Stimulated activated naive CD8-positive, alpha-beta T cell treated with anti-CD3 and anti-CD28 coated beads, Interleukin-15, amount 100 ng/mL, for 72 hours (primary cell): ENCODE measurements at regions not wholly inside any gene's neighbourhood (a gene's known extent, or its start where the extent isn't known, plus 50 kb on each side); places are given as distances from the start of the nearest gene placed in this dataset.
"Not testable (repeated sequence)": the region's sequence is repeated elsewhere in the genome, so short reads cannot be mapped to it uniquely, and the experiment has no call there.

Experiments
- ATAC-seq: fragments of 150-1000 bp; cut with Tn5 transposase; 2 replicates; pipeline ENCODE4 v1.10.0; 2021; ENCODE audit warnings: mild to moderate bottlenecking, moderate library complexity
- DNase-seq, 2 donors: peaks; one replicate each; pipeline ENCODE4 v3.0.0; 2021 to 2022
- H3K27ac Mint-ChIP-seq, 2 donors: one replicate each; pipeline ENCODE4 v1.8.0; 2022; ENCODE audit warnings: mild to moderate bottlenecking in 2 of 2, mixed read lengths in 2 of 2, moderate library complexity in 2 of 2
- H3K27me3 Mint-ChIP-seq: one replicate; pipeline ENCODE4 v1.8.0; 2022; ENCODE audit warnings: mixed read lengths
- H3K4me1 Mint-ChIP-seq: one replicate; pipeline ENCODE4 v1.8.0; 2022; ENCODE audit warnings: mild to moderate bottlenecking, mixed read lengths
- H3K4me3 Mint-ChIP-seq, 2 donors: one replicate each; pipeline ENCODE4 v1.8.0; 2022; ENCODE audit warnings: mild to moderate bottlenecking in 2 of 2, mixed read lengths in 2 of 2, moderate library complexity in 1 of 2
- H3K9me3 Mint-ChIP-seq, 2 donors: one replicate each; pipeline ENCODE4 v1.8.0; 2022; ENCODE audit warnings: mixed read lengths in 2 of 2

GRCh38 chr22:19596680-19597398 is 72.6 kb upstream of the CLDN5 start:
- Mint-ChIP-seq H3K27me3 (no peaks in the 10 kb centered on the region), H3K27ac (peak overlapping the region in 1 of 2 donors; percentile 60), H3K9me3 (no peaks in the 10 kb centered on the region), H3K4me3 (peak overlapping the region; percentile 70 to 72), H3K4me1 (peaks cover 41% of the 10 kb centered on the region)
- DNase-seq (no peak), ATAC-seq (peak; percentile 62)

- ATAC-seq (peak; percentile 76), DNase-seq (no peak)
- Mint-ChIP-seq H3K4me1 (peaks cover 41% of the 10 kb centered on the region), H3K27me3 (no peaks in the 10 kb centered on the region), H3K4me3 (peak overlapping the region; percentile 70 to 72), H3K27ac (peak overlapping the region; percentile 38 to 82), H3K9me3 (no peaks in the 10 kb centered on the region)
Measured at GRCh38 chr22:19597399-19597735, 73.2 kb upstream of the CLDN5 start.

DNA sequence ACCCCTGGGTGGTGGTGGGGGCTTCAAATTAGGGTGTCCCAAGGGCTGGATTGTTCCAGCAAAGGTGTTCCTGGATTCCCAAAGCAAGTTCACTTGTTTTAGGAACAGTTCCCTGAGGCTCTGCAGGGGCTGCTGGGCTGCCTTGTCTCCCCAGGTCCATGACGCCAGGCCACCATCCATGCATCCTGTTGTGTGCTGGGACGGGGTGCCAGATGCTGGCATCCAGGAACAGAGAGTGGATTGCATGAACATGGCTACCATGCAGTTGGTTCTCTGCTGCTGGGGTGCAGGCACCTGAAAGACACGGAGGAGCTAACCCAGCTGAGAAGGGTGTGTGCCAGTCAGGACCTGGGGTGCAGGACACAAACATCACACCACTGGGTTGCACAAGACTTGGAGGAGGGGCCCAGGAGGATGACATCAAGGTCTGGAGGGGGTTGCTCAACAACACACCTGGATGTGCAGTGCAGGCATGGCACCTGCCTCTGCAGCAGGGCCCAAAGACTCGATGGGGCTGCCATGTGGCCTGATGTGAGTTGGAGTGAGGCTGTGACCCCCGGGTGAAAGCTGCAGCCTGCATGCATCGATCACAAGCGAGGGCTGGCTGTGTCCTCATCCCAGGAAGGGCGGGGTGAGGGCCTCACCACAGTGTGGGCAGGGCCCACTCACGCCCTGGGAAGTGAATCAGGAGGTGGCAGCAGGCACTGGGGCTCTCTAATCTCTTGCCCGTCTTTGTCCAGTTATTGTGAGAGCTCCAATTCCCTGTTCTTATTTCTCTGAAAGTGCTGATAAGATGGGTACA is 74.0 kb upstream of the CLDN5 start:
- peak overlapping the region; percentile 30 to 63 for H3K4me3 Mint-ChIP-seq
- DNase-seq (no peak), ATAC-seq (peak; percentile 56)
- peaks cover 48% of the 10 kb centered on the region for H3K4me1 Mint-ChIP-seq
- H3K27ac Mint-ChIP-seq, result peak overlapping the region in 1 of 2 donors; percentile 54
- H3K9me3 Mint-ChIP-seq, result no peaks in the 10 kb centered on the region
- H3K27me3 Mint-ChIP-seq, result no peaks in the 10 kb centered on the region

- DNase-seq, result no peak
- Mint-ChIP-seq H3K27ac (no peak overlapping the region), H3K9me3 (no peaks in the 10 kb centered on the region), H3K27me3 (no peaks in the 10 kb centered on the region), H3K4me3 (no peak overlapping the region), H3K4me1 (peaks cover 50% of the 10 kb centered on the region)
- ATAC-seq, result no peak
Measured at GRCh38 chr22:19599004-19599403, 74.8 kb upstream of the CLDN5 start.

GRCh38 chr22:19599626-19600243 is 75.5 kb upstream of the CLDN5 start:
- no peaks in the 10 kb centered on the region for H3K27me3 Mint-ChIP-seq
- DNase-seq (no peak), ATAC-seq (no peak)
- H3K9me3 Mint-ChIP-seq, result no peaks in the 10 kb centered on the region
- H3K4me3 Mint-ChIP-seq, result no peak overlapping the region
- peaks cover 55% of the 10 kb centered on the region for H3K4me1 Mint-ChIP-seq
- no peak overlapping the region for H3K27ac Mint-ChIP-seq

- H3K27me3 Mint-ChIP-seq, H3K4me3 Mint-ChIP-seq, DNase-seq, ATAC-seq, H3K9me3 Mint-ChIP-seq: not testable (repeated sequence)
- peak overlapping the region in 1 of 2 donors; percentile 38 for H3K27ac Mint-ChIP-seq
- H3K4me1 Mint-ChIP-seq, result peaks cover 47% of the 10 kb centered on the region
Measured at GRCh38 chr22:19603346-19603745, 79.1 kb upstream of the CLDN5 start.

GRCh38 chr22:19603767-19604166 is 79.6 kb upstream of the CLDN5 start:
- peaks cover 47% of the 10 kb centered on the region for H3K4me1 Mint-ChIP-seq

GRCh38 chr22:19604711-19605268 is 80.6 kb upstream of the CLDN5 start:
- Mint-ChIP-seq H3K4me3 (no peak overlapping the region), H3K27me3 (no peaks in the 10 kb centered on the region), H3K9me3 (no peaks in the 10 kb centered on the region), H3K4me1 (peaks cover 49% of the 10 kb centered on the region), H3K27ac (no peak overlapping the region)
- ATAC-seq (no peak), DNase-seq (no peak)

More at GRCh38 chr22:19603767-19604166, 79.6 kb upstream of the CLDN5 start:
- H3K27me3 Mint-ChIP-seq, result no peaks in the 10 kb centered on the region
- no peak for ATAC-seq
- H3K9me3 Mint-ChIP-seq, result no peaks in the 10 kb centered on the region
- no peak overlapping the region for H3K4me3 Mint-ChIP-seq
- no peak for DNase-seq
- peak overlapping the region in 1 of 2 donors; percentile 14 for H3K27ac Mint-ChIP-seq

- DNase-seq (no peak), ATAC-seq (no peak)
- no peak overlapping the region for H3K27ac Mint-ChIP-seq
- H3K4me1 Mint-ChIP-seq, result peaks cover 59% of the 10 kb centered on the region
- H3K4me3 Mint-ChIP-seq, result no peak overlapping the region
- no peaks in the 10 kb centered on the region for H3K27me3 Mint-ChIP-seq
- H3K9me3 Mint-ChIP-seq, result no peaks in the 10 kb centered on the region
Measured at GRCh38 chr22:19605508-19606331, 81.5 kb upstream of the CLDN5 start.

DNA sequence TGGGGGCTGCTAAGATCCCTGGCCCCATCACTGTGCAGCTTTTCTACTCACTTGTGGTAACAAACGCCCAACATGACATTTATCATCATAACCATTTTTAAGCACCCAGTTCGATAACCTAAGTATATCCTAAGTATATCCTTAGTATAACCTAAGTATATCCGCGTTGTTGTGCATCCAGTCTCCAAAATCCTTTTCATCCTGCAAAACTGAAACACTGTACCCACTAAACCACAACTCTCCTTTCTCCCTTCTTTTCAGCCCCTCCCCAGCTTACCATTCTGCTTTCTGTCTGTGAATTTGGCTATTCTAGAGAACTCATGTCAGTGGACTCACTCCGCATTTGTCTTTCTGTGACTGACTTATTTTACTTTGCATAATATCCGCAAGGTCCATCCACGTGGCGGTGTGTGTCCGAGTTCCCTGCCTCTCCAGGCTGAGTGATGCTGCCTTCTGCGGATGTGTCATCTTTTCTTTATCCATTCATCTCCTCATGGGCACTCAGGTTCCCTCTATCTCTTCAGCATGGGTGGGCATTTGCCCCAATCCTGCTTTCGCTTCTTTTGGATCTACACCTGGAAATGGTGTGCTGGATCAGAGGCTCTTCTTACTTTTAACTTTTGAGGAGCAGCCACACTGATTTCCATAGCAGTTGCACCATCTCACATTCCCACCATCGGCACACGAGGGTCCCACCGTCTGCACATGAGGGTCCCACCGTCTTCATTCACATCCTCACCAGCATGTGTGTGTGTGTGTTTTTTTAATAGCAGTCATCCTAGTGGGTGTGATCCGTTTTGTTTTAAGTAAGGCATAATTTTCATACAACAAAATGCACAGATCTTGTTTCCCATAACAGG is 82.4 kb upstream of the CLDN5 start:
- Mint-ChIP-seq H3K9me3 (no peaks in the 10 kb centered on the region), H3K4me1 (peaks cover 67% of the 10 kb centered on the region), H3K4me3 (peak overlapping the region in 1 of 2 donors; percentile 62), H3K27me3 (no peaks in the 10 kb centered on the region), H3K27ac (no peak overlapping the region)
- ATAC-seq (no peak), DNase-seq (no peak)

GRCh38 chr22:19607192-19608002 is 83.2 kb upstream of the CLDN5 start:
- peak; percentile 8 to 21 for DNase-seq
- H3K27me3 Mint-ChIP-seq, result no peaks in the 10 kb centered on the region
- ATAC-seq, result peak; percentile 36
- H3K4me1 Mint-ChIP-seq, result peaks cover 71% of the 10 kb centered on the region
- peak overlapping the region; percentile 21 to 62 for H3K4me3 Mint-ChIP-seq
- no peaks in the 10 kb centered on the region for H3K9me3 Mint-ChIP-seq
- H3K27ac Mint-ChIP-seq, result peak overlapping the region in 1 of 2 donors; percentile 71

GRCh38 chr22:19608003-19608690 is 83.9 kb upstream of the CLDN5 start:
- peaks cover 70% of the 10 kb centered on the region for H3K4me1 Mint-ChIP-seq
- H3K27ac Mint-ChIP-seq, result peak overlapping the region in 1 of 2 donors; percentile 71
- H3K9me3 Mint-ChIP-seq, result no peaks in the 10 kb centered on the region
- no peaks in the 10 kb centered on the region for H3K27me3 Mint-ChIP-seq
- H3K4me3 Mint-ChIP-seq, result no peak overlapping the region
- no peak for DNase-seq
- no peak for ATAC-seq

GRCh38 chr22:19609753-19610152 is 85.5 kb upstream of the CLDN5 start:
- not testable (repeated sequence) for H3K27me3 Mint-ChIP-seq, ATAC-seq, H3K4me3 Mint-ChIP-seq, H3K27ac Mint-ChIP-seq, DNase-seq, H3K9me3 Mint-ChIP-seq
- peaks cover 75% of the 10 kb centered on the region for H3K4me1 Mint-ChIP-seq
